GM18520 (cell line): ENCODE measurements at regions not wholly inside any gene's neighbourhood (a gene's known extent, or its start where the extent isn't known, plus 50 kb on each side); places are given as distances from the start of the nearest gene placed in this dataset.

Experiments used
- ATAC-seq: cut with Tn5 transposase; IDR thresholded peaks from one replicate; pipeline ENCODE4 v1.9.1; 2021; ENCODE audit not compliant: unreplicated experiment

DNA sequence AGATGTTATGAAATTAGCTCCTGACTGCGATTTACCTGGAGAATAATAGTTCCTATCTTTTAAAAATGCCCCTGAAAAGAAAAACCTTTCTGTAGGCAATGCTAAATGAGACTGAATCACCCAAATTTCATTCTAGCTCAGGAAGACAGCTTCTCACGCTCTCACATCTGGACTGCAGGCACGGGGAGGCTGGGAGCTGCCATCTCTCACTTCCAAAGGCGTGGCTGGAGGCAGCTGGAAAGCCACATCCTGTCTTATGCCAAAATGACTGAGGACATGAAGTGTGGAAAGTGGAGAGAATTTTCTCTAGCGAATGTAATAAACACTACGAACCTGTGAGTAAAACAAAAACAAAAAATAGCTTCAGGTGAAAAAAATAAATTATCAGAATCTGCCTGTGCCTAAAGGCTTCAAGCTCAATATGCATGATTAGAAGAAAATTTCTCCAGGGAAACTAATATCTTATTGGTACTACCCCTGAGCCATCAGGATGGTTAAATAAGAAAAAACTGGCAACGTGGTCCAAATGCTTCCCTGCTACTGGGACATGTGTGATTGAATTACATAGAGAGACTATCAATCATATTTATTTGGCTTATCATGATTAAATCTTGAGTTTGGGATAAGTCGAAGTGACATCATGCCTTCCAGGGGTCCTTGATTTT is 58.1 kb upstream of the UBL3 start:
- no peak for ATAC-seq

DNA sequence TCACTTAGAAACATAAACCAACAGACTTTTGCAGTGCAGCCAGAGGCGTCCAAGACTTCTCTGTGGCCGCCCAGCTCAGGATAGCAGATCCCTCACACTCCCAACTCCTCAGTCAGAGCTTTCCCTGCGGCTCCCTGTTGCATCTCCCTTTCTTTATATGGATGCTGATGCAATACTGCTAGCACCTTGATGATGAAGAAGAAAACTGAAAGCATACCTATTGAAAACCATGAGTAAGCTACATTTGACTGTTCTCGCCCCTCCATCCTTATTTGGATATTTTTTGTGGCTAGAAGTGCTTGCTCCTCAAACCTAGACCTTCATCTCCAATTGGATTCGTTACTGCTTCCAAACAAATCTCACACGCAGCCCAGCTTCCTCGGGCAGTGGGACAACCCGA is 57.3 kb upstream of the UBL3 start:
- no peak for ATAC-seq

DNA sequence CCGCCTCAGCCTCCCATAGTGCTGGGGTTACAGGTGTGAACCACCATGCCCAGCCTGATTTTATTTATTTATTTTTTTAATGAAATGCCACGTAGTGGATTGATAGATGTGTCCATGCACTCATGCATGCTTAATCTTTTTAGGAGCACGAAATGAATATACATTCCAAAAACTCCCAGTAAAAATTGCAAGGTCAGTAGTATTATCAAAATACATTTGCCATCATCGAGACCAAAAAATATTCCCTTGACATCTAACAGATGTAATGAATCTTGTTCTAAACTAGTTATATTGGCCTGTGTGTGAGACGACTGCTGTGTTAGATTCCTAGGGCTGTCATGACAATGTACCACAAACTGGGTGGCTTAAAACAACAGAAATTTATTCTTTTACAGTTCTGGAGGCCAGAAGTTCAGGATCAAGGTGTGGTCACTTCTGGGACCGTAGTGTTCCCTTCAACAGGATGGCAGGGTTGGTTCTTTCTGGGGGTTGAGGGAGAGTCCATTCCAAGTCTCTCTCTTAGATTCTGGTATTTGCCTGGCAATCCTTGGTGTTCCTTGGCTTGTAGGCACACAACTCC is 56.1 kb upstream of the UBL3 start:
- ATAC-seq: no peak

DNA sequence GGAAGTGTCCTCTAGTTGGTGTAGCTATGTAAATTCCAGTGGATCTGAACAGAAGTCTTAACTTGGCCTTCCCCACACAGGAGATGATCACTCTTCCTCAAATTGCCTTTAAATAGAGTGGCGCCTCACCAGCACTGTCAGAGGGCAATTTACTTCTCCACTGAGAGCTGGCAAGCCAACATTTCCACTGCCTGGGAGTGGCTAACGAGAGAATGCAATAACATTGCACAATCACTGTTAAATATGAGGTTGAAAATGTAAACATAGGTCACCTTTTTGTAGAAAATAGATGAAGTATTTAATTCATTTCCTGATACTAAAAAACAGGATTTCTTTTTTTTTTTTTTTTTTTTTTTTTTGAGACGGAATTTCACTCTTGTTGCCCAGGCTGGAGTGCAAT is 55.4 kb upstream of the UBL3 start:
- ATAC-seq: no peak

DNA sequence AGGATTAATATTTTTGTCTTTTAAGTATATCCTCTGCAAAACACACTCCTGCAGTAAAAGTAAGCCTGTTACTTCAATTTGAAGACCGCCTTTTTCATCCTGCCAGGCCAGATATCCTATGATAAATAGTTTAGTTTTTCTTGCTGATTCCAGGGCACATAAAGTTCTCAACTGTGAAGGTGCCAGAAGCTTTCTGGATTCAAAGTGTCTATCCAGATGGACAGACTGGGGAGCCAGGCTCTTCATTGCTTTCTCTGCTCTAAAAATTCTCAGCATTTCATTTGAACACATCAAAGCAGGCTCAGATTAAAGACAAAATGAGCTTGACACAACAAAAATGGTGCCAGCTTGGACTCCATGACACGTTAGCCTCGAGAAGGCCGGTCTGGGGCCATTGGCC is 53.6 kb upstream of the UBL3 start:
- no peak for ATAC-seq

DNA sequence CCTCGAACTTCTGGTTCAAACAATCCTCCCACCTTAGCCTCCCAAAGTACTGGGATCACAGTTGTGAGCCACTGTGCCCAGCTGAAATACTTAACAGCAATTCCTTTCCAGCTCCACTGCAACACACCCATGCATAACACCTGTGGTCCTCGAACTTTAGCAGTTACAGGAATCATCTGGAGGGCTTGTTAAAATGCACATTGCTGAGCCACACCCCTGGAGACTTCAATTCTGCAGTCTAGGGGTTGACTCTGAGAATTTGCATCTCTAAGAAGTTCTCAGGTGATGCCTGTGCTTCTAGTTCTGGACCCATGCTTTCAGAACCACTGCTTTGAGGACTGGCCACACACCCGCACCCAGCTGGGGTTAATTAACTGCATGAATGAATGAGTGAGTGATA is 53.1 kb upstream of the UBL3 start:
- no peak for ATAC-seq

DNA sequence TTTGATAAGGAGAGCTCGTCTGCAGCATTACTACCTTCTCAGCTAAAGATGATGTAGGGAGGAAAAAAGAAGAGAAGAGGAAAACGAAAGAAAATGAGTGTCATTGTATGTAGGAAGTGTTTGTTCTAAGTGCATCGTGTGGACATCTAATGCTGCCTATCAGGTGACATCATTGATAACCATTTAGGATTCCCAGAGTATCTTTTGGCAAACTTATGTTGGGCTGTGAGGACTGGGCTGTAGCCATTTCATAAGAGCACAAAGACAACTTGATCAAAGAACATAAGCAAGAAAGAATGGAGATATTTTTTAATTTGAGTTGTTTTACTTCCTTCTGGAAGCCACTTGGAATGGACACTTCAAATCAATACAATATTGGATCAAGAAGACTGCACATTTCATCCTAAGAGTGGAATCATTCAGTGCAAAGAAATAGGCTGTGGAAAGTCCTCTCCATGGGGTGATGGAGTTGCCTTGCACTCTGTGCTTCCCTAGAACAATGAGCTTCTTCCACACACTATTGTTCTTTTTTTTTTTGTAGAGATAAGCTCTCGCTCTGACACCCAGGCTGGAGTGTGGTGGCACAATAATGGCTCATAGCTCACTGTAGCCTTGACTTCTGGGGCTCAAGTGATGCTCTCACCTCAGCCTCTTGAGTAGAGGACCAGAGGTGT is 52.4 kb upstream of the UBL3 start:
- ATAC-seq: no peak

DNA sequence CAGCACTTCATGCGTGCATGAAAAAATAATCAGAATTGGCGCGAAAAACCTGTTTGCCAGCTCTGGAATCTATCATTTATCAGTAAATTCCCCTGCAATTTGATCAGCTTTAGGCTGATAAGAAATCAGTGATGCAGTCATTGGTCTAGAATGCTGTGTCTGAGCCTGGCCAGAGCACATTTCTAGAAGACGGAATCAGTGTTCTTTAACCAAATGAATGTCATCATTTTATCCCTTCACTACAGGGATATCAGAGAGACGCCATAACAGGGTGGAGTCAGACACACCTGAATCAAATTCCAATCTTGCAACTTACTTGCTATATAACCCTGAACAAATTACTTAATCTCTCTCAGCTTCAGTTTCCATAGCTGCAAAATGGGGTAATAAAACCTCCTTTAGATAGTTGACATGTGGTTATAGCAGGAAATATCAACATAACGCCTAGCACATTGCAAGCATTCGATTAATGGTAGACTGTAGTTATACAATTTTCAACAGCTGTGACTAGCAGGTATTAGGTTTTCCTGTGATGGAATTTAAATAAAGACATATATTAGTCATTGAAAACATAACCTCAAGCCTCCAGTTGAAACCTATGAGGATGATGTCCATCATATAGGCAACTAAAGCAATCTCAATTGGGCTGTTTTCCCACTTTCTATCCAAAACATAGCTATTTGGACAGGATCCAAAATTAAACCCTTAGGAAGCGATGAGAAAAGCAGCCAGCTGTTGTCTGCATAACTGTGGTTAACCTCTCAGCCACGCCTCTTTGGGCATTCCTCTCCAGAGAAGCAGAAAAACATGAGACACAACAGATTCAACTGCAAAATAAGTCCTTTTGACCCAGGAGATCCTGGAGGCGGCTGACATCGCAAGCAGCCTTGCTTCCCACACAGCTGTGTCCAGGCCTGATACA is 51.6 kb upstream of the UBL3 start:
- ATAC-seq: no peak
